GM19099 (cell line): ENCODE measurements at regions not wholly inside any gene's neighbourhood (a gene's known extent, or its start where the extent isn't known, plus 50 kb on each side); places are given as distances from the start of the nearest gene placed in this dataset.

Experiments
- POLR2A ChIP-seq: IDR thresholded peaks from 3 replicates; pipeline ENCODE4 v1.6.1; 2011; ENCODE audit warnings: low read depth; ENCODE audit not compliant: insufficient read length; ENCODE audit errors: extremely low read depth

DNA sequence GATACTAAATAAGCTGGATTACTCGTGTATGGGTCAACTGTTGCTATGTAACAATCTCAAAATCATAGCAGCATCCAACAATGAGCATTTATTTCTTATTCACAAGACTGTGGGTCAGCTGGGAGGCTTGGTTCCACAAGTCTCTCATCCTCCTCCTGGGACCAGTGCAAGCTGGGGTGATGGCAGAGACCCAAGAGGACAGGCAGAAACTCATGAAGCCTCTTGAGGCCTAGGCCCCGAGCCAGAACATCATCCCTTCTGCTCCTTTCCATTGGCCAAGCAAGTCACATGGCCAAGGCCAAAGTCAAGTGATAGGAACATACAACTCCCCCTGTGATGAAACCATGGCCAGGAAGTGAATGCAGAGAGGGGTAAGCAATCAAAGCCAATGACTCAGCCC is 422.1 kb downstream of the BCOR start:
- TF ChIP-seq POLR2A: no peak

DNA sequence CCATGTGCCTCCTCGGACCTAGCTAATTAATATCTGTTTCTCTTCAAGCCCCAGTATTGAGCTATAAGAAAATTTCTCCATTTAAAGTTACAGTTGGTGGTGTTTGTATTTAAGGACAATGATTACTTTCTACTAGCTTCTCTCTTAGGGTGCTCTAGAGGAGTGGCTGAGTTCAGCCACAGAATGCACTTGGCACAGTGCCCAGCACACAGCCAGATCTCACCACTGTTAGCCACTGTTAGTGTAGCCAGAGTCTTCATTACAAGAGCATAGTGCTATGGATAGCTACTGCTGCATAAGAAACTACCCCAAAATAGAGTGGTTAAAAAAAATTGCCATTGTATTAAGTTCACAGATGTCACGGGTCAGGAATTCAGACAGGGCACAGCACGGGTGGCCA is 421.3 kb downstream of the BCOR start:
- no peak for TF ChIP-seq POLR2A

DNA sequence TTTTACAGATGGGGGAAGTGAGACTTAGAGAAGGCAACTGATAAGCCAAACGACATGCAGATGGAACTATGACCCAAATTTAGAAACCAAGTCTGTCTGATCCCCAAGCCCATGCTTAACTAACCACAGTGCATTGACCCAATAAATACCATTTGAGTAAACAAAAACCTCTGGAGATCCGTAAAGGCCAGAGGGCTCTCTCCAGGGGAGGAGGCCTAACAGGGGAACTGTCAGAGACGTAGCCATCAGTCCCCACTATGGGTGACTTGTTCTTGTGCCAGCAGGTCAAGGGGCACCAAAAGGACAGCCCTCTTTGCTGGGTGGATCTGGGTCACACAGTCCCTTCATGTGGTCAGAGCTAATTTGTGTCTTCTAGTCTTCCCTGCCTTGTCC is 420.2 kb downstream of the BCOR start:
- no peak for TF ChIP-seq POLR2A

DNA sequence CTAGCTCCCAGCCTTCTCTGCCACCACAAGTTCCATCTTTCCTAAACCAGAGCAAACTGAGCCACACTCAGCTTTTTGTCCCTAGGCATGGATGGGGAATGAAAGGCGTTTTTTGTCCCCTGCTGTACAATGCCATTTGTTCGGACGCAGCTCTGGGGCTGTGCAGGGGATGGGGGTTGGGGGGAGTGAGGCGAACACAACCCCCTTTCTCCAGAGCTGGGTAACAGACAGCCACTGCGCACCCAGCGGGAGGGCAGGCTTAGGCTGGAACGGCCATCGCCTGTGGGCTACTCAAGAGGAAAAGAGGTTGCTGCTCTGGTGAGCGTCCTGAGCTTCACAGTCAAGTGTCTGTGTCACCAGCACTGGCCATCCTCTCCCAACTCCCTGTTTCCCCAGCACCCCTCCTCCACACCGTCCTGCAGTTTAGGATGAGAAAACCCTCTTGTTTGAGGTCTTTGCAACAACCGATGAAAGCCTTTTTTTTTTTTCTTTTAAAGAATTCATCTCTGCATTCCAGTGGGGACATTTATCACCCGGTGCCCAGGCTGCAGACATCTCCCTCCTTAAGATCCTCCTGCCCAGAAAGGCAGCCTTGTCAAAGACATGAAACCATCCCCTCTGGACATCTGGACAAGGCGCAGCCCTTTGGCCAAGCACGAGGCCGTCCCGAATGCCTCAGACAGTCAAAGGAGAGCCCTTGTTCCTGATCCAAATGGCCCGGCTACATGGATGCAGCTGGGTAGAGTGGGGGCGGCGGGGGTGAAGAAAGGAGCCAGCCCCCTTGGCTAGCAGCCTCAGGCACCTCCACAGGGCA is 419.6 kb downstream of the BCOR start:
- no peak for TF ChIP-seq POLR2A

DNA sequence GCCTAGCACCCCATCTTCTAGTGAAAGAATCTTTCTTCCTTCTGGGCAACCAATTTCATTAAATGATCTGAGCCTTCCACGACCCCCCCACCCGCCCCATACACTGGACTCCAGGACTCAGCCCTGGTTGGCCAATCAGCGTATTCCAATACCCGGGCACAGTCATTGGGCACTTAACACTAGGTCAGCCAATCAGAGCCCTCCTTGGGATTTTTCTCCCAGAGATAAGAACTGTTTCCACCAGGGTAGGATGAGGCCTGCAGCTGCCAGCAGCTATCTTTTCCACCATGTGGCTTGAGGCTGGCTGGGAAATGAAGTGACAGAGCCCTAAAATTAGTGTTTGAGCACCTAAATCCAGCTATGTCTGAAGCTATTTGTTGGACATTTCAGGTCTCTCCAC is 418.8 kb downstream of the BCOR start:
- no peak for TF ChIP-seq POLR2A

DNA sequence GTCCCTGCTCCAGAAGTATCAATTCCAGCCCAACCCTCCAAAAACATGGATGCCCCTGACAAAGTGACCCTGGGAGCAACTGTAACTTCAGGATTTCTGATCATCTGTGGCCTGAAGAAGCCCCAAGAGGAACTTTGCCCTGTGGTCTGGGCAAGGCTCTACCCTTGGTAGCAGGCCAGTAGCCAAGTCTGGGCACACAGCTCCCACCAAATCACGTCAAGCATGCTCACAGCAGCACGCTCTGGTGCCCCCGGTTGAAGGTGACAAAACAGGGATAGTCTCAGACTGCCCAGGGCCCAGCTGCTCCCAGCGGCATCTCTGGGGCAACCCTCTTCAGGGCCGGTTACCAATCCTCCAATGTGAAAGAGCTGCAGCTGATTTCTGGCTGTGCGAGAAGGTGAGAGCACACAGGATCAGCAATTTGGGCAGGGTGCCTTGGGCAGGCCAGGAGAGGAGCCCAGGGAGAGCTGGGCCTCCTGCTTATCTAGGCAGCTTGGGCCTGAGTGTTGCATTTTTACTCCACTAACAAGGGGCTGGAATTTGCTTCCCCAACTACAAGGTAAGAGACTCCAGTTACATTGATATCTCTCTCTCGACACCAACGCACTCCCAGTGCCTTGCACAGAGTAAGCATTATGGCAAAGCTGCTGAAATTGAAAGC is 418.1 kb downstream of the BCOR start:
- no peak for TF ChIP-seq POLR2A

DNA sequence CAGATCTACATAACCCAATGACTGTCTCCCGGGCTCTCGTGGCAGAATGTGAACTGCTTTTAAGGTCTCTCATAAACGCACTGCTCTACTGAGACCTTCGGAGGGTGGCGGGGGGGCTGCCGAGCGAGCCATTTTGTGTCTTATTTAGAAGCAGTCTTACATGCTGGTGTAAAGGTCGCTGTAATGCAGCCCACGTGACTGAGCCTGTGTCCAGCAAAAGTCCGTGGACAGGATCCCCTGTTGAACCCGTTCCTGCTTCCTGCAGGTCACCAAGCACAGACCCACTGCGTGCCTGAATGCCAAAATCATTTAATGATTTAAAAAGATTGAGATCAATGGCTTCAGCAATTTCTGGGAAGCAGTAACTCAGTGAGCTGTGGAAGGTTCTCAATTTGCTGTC is 415.9 kb downstream of the BCOR start:
- no peak for TF ChIP-seq POLR2A

DNA sequence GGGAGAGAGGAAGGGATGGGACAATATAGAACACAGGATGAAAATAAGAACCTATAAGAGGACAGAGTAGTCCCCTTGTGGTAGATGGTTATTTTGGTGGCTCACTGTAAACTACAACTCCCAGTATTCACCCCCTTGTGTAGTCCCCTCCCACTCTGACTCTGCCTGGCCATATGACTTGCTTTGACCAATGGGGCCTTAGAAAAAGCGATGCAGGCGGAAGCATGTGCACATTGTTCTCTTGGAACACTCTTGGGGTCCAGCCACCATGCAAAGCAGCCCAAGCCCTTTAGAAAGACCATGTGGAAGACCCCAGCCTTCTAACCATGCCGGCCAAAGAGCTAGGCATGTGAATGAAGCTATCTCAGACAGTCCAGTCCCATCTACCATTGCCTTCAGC is 415.0 kb downstream of the BCOR start:
- TF ChIP-seq POLR2A: no peak

DNA sequence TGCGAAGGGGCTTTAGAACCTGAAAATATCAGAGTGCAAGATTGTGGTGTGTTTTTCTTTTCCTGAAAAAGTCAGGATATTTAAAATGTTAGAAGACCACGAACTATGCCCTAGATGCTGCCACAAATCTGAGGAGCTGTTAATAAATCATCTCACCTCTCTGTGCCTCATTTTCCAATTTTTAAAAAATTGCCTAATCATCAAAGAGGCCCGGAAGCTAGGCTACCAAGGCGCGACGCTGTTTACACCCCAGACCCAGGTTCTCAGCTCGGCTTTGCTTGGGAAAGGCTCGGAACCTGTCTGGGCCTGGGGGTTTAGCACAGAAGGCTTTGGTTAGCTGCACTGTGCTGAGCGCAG is 409.6 kb downstream of the BCOR start:
- TF ChIP-seq POLR2A: no peak

DNA sequence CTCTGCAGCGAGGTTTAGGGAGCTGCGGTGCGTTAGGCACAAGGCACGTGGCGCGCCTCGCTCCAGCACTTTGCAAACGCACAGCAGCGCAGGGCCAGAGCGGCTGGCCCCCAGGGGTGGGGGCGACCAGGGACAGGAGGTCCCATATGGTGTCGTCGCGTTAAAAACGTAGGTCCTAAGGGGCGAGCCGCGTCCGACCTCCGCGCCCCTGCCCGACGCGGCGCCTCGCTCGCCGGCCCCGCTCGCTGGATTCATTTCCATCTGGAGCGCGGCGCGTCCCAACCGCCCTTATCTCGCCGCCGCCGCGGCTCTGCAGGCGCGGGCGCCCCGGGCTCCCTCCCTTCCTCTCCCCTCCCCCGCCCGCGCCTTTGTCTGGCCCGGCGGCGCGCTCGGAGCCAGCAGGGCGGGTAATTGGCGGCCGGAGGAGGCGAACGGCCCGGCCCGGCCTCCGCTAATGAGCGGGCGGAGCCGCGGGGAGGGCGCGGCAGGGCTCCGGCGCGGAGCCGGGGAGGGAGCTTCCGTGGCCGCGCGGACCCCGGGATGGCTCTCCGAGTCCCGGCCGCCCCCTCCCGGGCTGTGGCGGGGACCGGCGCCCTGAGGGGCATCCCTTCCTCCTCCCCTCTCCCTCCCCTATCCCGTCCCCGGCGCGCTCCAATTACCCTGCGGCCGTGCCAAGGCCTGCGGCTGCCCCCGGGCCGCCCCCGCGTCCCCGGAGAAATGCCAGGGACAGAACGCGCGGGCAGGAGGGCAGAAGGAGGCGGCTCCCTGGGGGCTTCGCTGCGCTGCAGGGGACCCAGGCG is 409.0 kb downstream of the BCOR start:
- no peak for TF ChIP-seq POLR2A

DNA sequence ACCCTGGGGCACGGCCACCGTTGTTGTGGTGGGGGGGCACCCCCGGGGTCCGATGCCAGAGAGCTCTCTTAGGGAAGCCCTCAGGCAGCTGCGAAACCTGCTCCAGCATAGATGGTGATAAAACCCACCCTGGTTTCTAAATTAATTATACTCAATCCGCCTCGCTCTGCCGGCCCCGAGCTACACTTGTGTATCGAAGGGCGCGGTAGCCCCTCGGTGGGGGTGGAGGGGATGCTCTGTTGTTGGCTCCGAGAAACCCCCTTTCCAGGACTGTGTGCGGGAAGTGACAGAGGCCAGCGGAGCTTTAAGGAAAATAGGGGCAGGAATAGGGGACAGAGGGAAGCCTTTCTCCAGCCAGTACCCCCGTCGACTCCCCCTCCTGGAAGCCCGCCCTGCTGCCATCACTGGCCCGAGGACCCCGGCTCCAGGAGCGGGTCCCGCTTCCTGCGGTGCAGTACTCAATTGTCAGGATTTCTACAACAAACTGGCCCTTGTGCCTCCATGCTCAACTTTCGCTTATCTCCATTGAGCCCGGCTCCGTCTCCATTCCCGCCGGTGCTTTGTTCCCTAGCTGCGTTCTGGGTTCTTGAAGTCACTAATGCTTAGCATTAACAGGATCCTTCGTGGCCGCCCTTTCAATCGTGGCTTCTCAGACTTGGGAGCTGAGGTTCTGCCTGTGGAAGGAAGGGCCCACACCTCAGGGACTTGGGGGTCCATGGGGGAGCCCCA is 408.2 kb downstream of the BCOR start:
- TF ChIP-seq POLR2A: no peak

DNA sequence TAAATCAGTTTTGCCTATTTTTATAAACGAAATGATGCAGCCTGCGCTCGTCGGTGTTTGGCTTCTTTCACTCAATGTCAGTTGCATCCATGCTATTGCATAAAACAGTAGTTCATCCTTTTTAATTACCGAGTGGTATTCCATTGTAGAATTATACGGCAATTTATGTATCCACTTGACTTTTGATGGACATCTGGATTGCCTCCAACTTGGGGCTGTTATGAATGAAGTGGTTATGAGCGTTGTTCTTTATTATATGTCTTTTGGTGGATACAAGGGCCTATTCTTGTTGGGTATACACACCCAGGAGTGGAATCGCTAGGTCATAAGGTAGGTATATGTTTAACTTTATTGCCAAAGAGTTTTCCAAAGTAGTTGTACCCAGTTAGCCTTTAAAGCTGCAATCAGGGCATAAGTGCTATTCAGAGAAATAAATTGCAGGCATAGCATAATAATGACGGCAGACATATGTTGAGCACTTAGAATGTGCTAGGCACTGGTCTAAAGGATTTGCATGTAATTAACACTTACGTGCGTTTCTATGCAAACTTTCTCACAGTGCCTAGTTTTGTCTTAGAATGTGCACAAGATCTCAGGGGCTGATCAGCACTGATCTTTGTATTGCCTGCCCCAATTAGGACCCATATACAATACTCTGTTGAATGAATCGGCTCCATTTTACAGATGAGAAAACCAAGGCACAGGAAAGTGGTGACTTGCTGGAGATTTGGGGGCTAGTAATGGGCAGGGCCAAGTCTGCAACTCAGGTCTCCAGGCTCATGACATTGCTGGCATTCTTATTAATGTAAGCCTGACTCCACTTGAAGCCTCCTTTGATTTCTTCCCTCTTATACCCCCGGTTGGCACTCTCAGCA is 407.0 kb downstream of the BCOR start:
- no peak for TF ChIP-seq POLR2A

DNA sequence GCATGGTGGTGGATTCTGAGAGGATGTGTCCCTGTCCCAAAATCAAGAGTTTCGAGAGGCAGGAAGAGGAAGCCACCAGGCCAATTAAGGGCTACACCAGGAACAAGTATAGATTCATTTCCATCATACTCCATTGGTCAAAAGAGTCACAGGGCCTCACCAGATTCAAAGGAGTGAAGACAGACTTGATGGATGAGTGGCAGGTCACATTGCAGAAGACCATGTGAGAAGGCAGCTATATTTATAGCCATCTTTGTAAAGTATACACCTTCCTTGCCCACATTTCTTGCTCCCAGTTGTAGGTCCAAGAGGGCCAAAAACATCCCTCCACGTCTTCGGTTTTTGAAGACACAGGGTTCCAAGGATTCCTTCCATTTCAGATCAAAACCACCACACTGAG is 406.0 kb downstream of the BCOR start:
- no peak for TF ChIP-seq POLR2A

DNA sequence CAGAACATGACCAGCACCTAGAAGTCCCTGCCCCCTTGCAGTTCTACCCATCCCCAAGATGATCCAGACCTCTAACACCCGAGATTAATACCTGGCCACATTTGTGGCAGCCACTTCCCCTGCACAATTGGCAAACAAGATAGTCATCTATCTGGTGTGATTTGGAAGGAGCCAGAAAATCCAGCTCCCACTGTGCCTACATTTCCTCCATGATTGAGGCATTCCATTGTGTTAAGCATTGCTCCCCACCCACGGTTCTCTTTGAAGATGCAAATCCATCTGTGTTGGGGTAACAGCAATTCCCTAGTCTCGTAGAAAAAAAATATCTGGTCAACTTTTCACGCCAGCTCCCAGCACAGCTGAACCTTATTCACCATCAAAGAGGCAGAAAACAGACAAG is 405.0 kb downstream of the BCOR start:
- no peak for TF ChIP-seq POLR2A
